ENCODE measurements at regions not wholly inside any gene's neighbourhood (a gene's known extent, or its start where the extent isn't known, plus 50 kb on each side); places are given as distances from the start of the nearest gene placed in this dataset.

- no peak overlapping the region for H3K9ac ChIP-seq (replicated peaks; ENCODE audit: extremely low read depth, insufficient read depth, low read length)
- no peak overlapping the region for H3K4me2 ChIP-seq (ENCODE audit: insufficient read depth, low read length)
- no peak for FAIRE-seq
- no peaks in the 10 kb centered on the region for H3K4me1 ChIP-seq (ENCODE audit: control insufficient read depth, extremely low read depth, insufficient read depth, low read length)
- no peak for DNase-seq (ENCODE audit: low read depth, low spot score)
- H3K27ac ChIP-seq (ENCODE audit: insufficient read depth, low read depth, low read length) = no peak overlapping the region
- no peak overlapping the region for H2AFZ ChIP-seq (ENCODE audit: low read depth, low read length)
- BruUV-seq (replicated peaks) = no TSS peak
- H3K9me1 ChIP-seq (replicated peaks; ENCODE audit: control insufficient read depth, extremely low read depth, insufficient read depth, low read length) = no peaks in the 10 kb centered on the region
- intact Hi-C loops (cut with micrococcal nuclease) = no loop called here
- TF ChIP-seq EZH2 (IDR thresholded peaks at IDR 0.05; ENCODE audit: borderline replicate concordance, low read depth, low read length, severe bottlenecking) = no peak
- H3K79me2 ChIP-seq (ENCODE audit: control insufficient read depth, insufficient read depth, low read length) = no peaks in the 10 kb centered on the region
- no peaks in the 10 kb centered on the region for H4K20me1 ChIP-seq (replicated peaks; ENCODE audit: control insufficient read depth, extremely low read depth, insufficient read depth, low read length)
- dilution Hi-C loops (cut with MboI; ENCODE audit: extremely low pct_ligation_motif_present, low sequenced_read_pairs) = no loop called here
- peaks cover 10% of the 10 kb centered on the region in 2 experiments for H3K27me3 ChIP-seq (ENCODE audit: control insufficient read depth in 2 of 2, insufficient read depth in 2 of 2, low read length in 2 of 2)
- no peaks in the 10 kb centered on the region for H3K9me3 ChIP-seq (replicated peaks; ENCODE audit: control insufficient read depth, insufficient read depth, low read length)
- H3K36me3 ChIP-seq (ENCODE audit: control insufficient read depth in 2 of 2, extremely low read depth in 1 of 2, insufficient read depth in 2 of 2, low read length in 2 of 2) = no peaks in the 10 kb centered on the region
- ChIA-PET CTCF (no interaction called here), POLR2A (no interaction called here)
- no peak overlapping the region for H3K4me3 ChIP-seq (replicated peaks in 1 of 3; ENCODE audit: insufficient read depth in 1 of 3, low read depth in 1 of 3, low read length in 3 of 3)
Measured at GRCh38 chr21:35559829-35560225, 500.5 kb downstream of the SETD4 start.

- no peak overlapping the region for H3K9ac ChIP-seq (replicated peaks; ENCODE audit: extremely low read depth, insufficient read depth, low read length)
- H3K9me3 ChIP-seq (replicated peaks; ENCODE audit: control insufficient read depth, insufficient read depth, low read length) = no peaks in the 10 kb centered on the region
- no peak for TF ChIP-seq MYC (IDR thresholded peaks at IDR 0.05; ENCODE audit: low read depth, low read length)
- no peak overlapping the region for H2AFZ ChIP-seq (ENCODE audit: low read depth, low read length)
- no peak overlapping the region for H3K27ac ChIP-seq (ENCODE audit: insufficient read depth, low read depth, low read length)
- no peak overlapping the region for H3K4me2 ChIP-seq (ENCODE audit: insufficient read depth, low read length)
- H3K27me3 ChIP-seq (ENCODE audit: control insufficient read depth in 2 of 2, insufficient read depth in 2 of 2, low read length in 2 of 2) = peaks cover 10% of the 10 kb centered on the region in 2 experiments
- ChIA-PET CTCF (no interaction called here), POLR2A (no interaction called here)
- H4K20me1 ChIP-seq (replicated peaks; ENCODE audit: control insufficient read depth, extremely low read depth, insufficient read depth, low read length) = no peaks in the 10 kb centered on the region
- no peak for DNase-seq (ENCODE audit: low read depth, low spot score)
- dilution Hi-C loops (cut with MboI; ENCODE audit: extremely low pct_ligation_motif_present, low sequenced_read_pairs) (no loop called here), intact Hi-C loops (cut with micrococcal nuclease) (no loop called here)
- H3K79me2 ChIP-seq (ENCODE audit: control insufficient read depth, insufficient read depth, low read length) = no peaks in the 10 kb centered on the region
- BruUV-seq (replicated peaks) = no TSS peak
- FAIRE-seq = no peak
- H3K36me3 ChIP-seq (ENCODE audit: control insufficient read depth in 2 of 2, extremely low read depth in 1 of 2, insufficient read depth in 2 of 2, low read length in 2 of 2) = no peaks in the 10 kb centered on the region
- H3K4me1 ChIP-seq (ENCODE audit: control insufficient read depth, extremely low read depth, insufficient read depth, low read length) = no peaks in the 10 kb centered on the region
- H3K4me3 ChIP-seq (replicated peaks in 1 of 3; ENCODE audit: insufficient read depth in 1 of 3, low read depth in 1 of 3, low read length in 3 of 3) = no peak overlapping the region
- no peaks in the 10 kb centered on the region for H3K9me1 ChIP-seq (replicated peaks; ENCODE audit: control insufficient read depth, extremely low read depth, insufficient read depth, low read length)
Measured at GRCh38 chr21:35559128-35559828, 501.0 kb downstream of the SETD4 start.

Data from endothelial cell of umbilical vein (primary cell).